CD14-positive monocyte (primary cell): ENCODE measurements at regions not wholly inside any gene's neighbourhood (a gene's known extent, or its start where the extent isn't known, plus 50 kb on each side); places are given as distances from the start of the nearest gene placed in this dataset.

Experiments
- DNase-seq, 3 donors: peaks; one replicate each; pipeline ENCODE4 v3.0.0-alpha.2; 2011 to 2022
- H2AFZ ChIP-seq: 2 replicates; pipeline ENCODE4 v1.6.0; 2012; ENCODE audit warnings: mild to moderate bottlenecking, low read depth, low read length, inconsistent platforms; ENCODE audit not compliant: insufficient read depth, poor library complexity, severe bottlenecking
- H3K27ac ChIP-seq, 2 donors: 1 replicate in 1 of 2; 2 replicates in 1 of 2; pipeline ENCODE4 v1.5.1; 2012 to 2013; ENCODE audit warnings: low read length in 2 of 2, control low read depth in 1 of 2, inconsistent platforms in 1 of 2, low read depth in 1 of 2, mild to moderate bottlenecking in 1 of 2
- H3K27me3 ChIP-seq, 2 donors: one replicate each; pipeline versions ENCODE4 v1.6.0 to v1.6.1; 2011 to 2013; ENCODE audit warnings: low read length in 2 of 2; ENCODE audit not compliant: control insufficient read depth in 2 of 2, insufficient read depth in 2 of 2
- H3K36me3 ChIP-seq, 2 donors: replicated peaks in 1 of 2; 1 replicate in 1 of 2; 2 replicates in 1 of 2; pipeline versions ENCODE4 v1.5.1 to v1.6.1; 2012 to 2013; ENCODE audit warnings: low read length in 2 of 2, control low read depth in 1 of 2, inconsistent platforms in 1 of 2, mild to moderate bottlenecking in 1 of 2; ENCODE audit not compliant: insufficient read depth in 2 of 2, control insufficient read depth in 1 of 2
- H3K4me1 ChIP-seq, 2 donors: 1 replicate in 1 of 2; 2 replicates in 1 of 2; pipeline versions ENCODE4 v1.5.1 to v1.6.1; 2012 to 2013; ENCODE audit warnings: low read length in 2 of 2, control low read depth in 1 of 2, inconsistent platforms in 1 of 2, mild to moderate bottlenecking in 1 of 2, moderate library complexity in 1 of 2; ENCODE audit not compliant: insufficient read depth in 2 of 2, control insufficient read depth in 1 of 2
- H3K4me2 ChIP-seq: replicated peaks from 2 replicates; pipeline ENCODE3; 2012; ENCODE audit warnings: low read length, moderate library complexity, mild to moderate bottlenecking; ENCODE audit not compliant: poor library complexity, severe bottlenecking; ENCODE audit errors: extremely low read depth
- H3K4me3 ChIP-seq, 3 experiments: fragments of 200-600 bp in 1 of 3; sonication (generic) in 1 of 3; replicated peaks in 1 of 3; 1 replicate in 2 of 3; 2 replicates in 1 of 3; pipeline ENCODE4 v1.5.1; 2011 to 2013; ENCODE audit warnings: low read length in 3 of 3, mild to moderate bottlenecking in 3 of 3, control low read depth in 2 of 3, low read depth in 2 of 3, inconsistent platforms in 1 of 3, moderate library complexity in 1 of 3
- H3K79me2 ChIP-seq: 2 replicates; pipeline ENCODE4 v1.6.0; 2012; ENCODE audit warnings: mild to moderate bottlenecking, control low read depth, inconsistent platforms, low read length, moderate library complexity; ENCODE audit not compliant: insufficient read depth
- H3K9ac ChIP-seq: 2 replicates; pipeline ENCODE4 v1.6.0; 2017; ENCODE audit warnings: low read length, mild to moderate bottlenecking; ENCODE audit not compliant: insufficient read depth, poor library complexity, severe bottlenecking
- H3K9me3 ChIP-seq, 2 donors: replicated peaks in 1 of 2; 1 replicate in 1 of 2; 2 replicates in 1 of 2; pipeline versions ENCODE4 v1.5.1 to v1.6.1; 2012 to 2013; ENCODE audit warnings: low read length in 2 of 2, control low read depth in 1 of 2; ENCODE audit not compliant: control insufficient read depth in 1 of 2, insufficient read depth in 1 of 2
- H4K20me1 ChIP-seq: 2 replicates; pipeline ENCODE4 v1.6.0; 2012; ENCODE audit warnings: mild to moderate bottlenecking, low read length, control low read depth, moderate library complexity; ENCODE audit not compliant: insufficient read depth
- H3K27ac Mint-ChIP-seq, 7 donors: one replicate each; pipeline ENCODE4 v1.8.0; 2020; ENCODE audit warnings: mild to moderate bottlenecking in 7 of 7, mixed read lengths in 7 of 7, moderate library complexity in 6 of 7, inconsistent platforms in 2 of 7
- H3K27me3 Mint-ChIP-seq, 3 donors: one replicate each; pipeline ENCODE4 v1.8.0; 2021 to 2022; ENCODE audit warnings: low read depth in 3 of 3, mild to moderate bottlenecking in 3 of 3, mixed read lengths in 3 of 3, moderate library complexity in 3 of 3, inconsistent platforms in 1 of 3
- H3K36me3 Mint-ChIP-seq, 2 donors: one replicate each; pipeline ENCODE4 v1.8.0; 2020; ENCODE audit warnings: mixed read lengths in 2 of 2, inconsistent platforms in 1 of 2, mild to moderate bottlenecking in 1 of 2
- H3K4me1 Mint-ChIP-seq: one replicate; pipeline ENCODE4 v1.8.0; 2020; ENCODE audit warnings: mild to moderate bottlenecking, mixed read lengths
- H3K4me3 Mint-ChIP-seq, 2 donors: one replicate each; pipeline ENCODE4 v1.8.0; 2020; ENCODE audit warnings: mild to moderate bottlenecking in 2 of 2, mixed read lengths in 2 of 2, moderate library complexity in 1 of 2
- H3K9me3 Mint-ChIP-seq, 7 donors: one replicate each; pipeline ENCODE4 v1.8.0; 2020 to 2022; ENCODE audit warnings: mixed read lengths in 7 of 7, mild to moderate bottlenecking in 6 of 7, moderate library complexity in 6 of 7, inconsistent platforms in 2 of 7
- CTCF ChIP-seq: fragments of 200-600 bp; IDR thresholded peaks from one replicate; pipeline ENCODE4 v1.8.0; 2022; ENCODE audit warnings: antibody characterized with exemption, mild to moderate bottlenecking
- WGBS: methylation state at CpG from one replicate; pipeline ENCODE4 v1.1.5; 2013; ENCODE audit warnings: missing lambda C conversion rate; ENCODE audit not compliant: insufficient coverage; 5-methylcytosine and 5-hydroxymethylcytosine counted together
- intact Hi-C, 2 donors: fragments of 100-400 bp; cut with micrococcal nuclease; formaldehyde crosslinking; loops; one replicate each; pipeline versions ENCODE4 v1.15.0 to v1.15.1; 2023

DNA sequence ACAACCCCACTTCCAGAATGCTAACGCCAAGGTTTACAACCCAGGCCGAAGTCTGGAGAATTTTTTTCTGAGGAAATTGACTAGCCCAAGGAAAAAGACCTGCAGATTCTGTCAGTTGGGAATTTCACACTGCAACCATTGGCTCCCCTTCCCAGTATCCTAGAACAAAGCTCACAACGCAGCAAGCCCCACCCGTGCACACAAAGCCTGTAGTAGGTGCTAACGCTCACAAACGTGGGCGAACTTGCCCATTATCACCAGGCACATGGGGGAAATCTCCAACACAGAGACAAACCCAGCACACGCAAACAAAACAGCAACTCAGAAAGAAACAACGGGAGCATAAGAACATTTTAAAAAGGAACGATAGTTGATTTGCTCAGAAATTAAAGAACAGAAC is 265.1 kb downstream of the EIPR1 start:
- intact Hi-C loops: no loop called here
- no peak overlapping the region for H3K4me3 ChIP-seq
- H3K4me1 ChIP-seq: no peaks in the 10 kb centered on the region
- H3K79me2 ChIP-seq: no peaks in the 10 kb centered on the region
- no peaks in the 10 kb centered on the region for H3K27me3 ChIP-seq
- H3K9me3 Mint-ChIP-seq: peaks cover 0 to 13% (median 3%) of the 10 kb centered on the region in 7 donors
- no peak for DNase-seq
- TF ChIP-seq CTCF: no peak
- H3K9ac ChIP-seq: no peak overlapping the region
- no peaks in the 10 kb centered on the region for H3K36me3 ChIP-seq
- H2AFZ ChIP-seq: no peak overlapping the region
- peaks cover 1% of the 10 kb centered on the region for H3K4me1 Mint-ChIP-seq
- no peaks in the 10 kb centered on the region for H4K20me1 ChIP-seq
- peaks cover 1 to 3% (median 3%) of the 10 kb centered on the region in 3 donors for H3K27me3 Mint-ChIP-seq
- WGBS: 98% methylated on average over 7 of the region's 10 CpGs
- H3K9me3 ChIP-seq: peaks cover 0 to 10% of the 10 kb centered on the region in 2 donors
- H3K27ac Mint-ChIP-seq: no peak overlapping the region
- H3K4me2 ChIP-seq: no peak overlapping the region
- H3K4me3 Mint-ChIP-seq: no peak overlapping the region
- H3K27ac ChIP-seq: no peak overlapping the region
- H3K36me3 Mint-ChIP-seq: no peaks in the 10 kb centered on the region

DNA sequence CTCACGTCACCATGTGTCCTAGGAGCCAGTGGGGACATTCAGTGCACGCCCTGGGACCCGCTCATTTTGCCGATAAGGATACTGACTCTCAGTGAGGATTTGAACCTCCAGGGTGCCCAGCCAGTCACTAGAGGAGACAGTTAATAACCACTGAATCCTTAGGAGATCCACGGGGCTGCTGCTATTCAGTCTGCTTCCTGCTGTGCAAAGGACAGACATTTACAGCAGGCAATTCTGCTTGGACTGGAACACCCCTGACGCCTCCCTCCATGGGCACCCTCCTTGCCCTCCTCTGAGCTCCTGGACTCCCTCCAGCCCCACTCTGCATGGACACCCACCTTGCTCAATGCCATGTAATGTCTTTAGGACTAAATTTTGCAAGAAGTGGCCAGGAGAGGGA is 265.5 kb downstream of the EIPR1 start:
- H4K20me1 ChIP-seq: no peaks in the 10 kb centered on the region
- H3K27me3 Mint-ChIP-seq: peaks cover 1 to 3% (median 3%) of the 10 kb centered on the region in 3 donors
- H3K9ac ChIP-seq: no peak overlapping the region
- no peaks in the 10 kb centered on the region for H3K79me2 ChIP-seq
- no peak overlapping the region for H3K27ac Mint-ChIP-seq
- H3K4me3 Mint-ChIP-seq: no peak overlapping the region
- TF ChIP-seq CTCF: no peak
- no peaks in the 10 kb centered on the region for H3K27me3 ChIP-seq
- peaks cover 0 to 10% of the 10 kb centered on the region in 2 donors for H3K9me3 ChIP-seq
- H3K4me1 Mint-ChIP-seq: no peaks in the 10 kb centered on the region
- intact Hi-C loops: no loop called here
- no peak overlapping the region for H3K27ac ChIP-seq
- H3K9me3 Mint-ChIP-seq: peaks cover 0 to 13% (median 3%) of the 10 kb centered on the region in 7 donors
- no peaks in the 10 kb centered on the region for H3K36me3 Mint-ChIP-seq
- H2AFZ ChIP-seq: no peak overlapping the region
- no peaks in the 10 kb centered on the region for H3K4me1 ChIP-seq
- no peak overlapping the region for H3K4me3 ChIP-seq
- WGBS: 92% methylated on average over 5 of the region's 6 CpGs
- H3K4me2 ChIP-seq: no peak overlapping the region
- no peak for DNase-seq
- no peaks in the 10 kb centered on the region for H3K36me3 ChIP-seq
